Superior temporal gyrus (tissue), 1 donor: ENCODE measurements at regions not wholly inside any gene's neighbourhood (a gene's known extent, or its start where the extent isn't known, plus 50 kb on each side); places are given as distances from the start of the nearest gene placed in this dataset.

ENCODE experiments used
- DNase-seq: peaks from one replicate; pipeline ENCODE4 v3.0.0-alpha.2; 2016; ENCODE audit errors: extremely low spot score

DNA sequence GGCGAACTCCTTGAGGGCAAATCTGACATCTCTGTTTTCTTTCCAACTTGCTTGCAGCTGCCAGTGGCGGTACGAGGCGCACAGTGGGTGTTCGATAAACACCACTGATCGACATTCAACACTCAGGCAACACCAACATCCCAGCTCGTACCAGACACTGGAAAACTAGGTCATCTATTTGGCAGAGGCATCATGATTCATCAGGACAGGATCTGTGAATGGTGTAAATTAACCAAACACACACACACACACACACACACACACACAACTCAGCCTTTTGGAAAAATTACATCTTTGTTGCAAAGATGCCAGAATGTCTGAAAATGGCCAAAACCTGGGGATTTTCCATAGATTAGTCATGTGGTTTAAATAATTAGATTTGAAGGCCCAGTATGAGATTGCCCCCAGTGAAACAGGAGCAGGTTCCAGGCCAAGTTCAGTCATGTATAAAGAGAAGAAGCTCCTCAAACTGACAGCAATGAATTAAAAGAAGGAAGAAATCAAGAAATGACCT lies 150.5 kb upstream of the NCKAP5 start:
- peak; percentile 69 for DNase-seq

DNA sequence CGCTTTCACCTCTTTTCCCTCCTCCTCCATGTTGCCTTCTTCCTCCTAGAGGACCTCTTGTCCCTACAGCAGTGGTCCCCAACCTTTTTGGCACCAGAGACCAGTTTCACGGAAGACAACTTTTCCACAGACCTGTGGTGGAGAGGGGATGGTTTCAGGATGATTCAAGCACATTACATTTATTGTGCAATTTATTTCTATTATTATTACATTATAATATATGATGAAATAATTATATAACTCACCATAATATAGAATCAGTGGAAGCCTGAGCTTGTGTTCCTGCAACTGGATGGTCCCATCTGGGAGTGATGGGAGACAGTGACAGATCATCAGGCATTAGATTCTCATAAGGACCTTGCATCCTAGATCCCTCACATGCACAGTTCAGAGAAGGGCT lies 152.2 kb upstream of the NCKAP5 start:
- no peak for DNase-seq

DNA sequence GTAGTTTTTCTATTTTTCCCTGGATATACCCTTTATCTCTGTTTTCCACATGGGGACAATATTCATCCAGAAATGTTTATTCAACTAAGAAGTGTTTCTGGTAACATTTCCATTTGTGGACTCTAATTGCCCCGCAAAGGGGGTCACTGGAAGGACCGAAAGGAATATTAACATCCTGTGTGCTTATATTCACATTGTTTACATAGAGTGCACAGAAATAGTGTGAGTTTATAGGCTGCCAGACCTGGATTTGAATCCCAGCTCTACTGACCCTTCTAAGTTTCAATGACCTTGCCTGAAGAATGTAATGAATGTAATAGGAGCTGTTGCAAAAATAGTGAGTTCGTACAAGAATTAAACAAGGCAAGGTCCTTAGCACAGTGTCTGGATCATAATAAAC lies 152.9 kb upstream of the NCKAP5 start:
- DNase-seq: no peak

GRCh38 chr2:133723133-133723532 lies 154.9 kb upstream of the NCKAP5 start:
- no peak for DNase-seq

GRCh38 chr2:133726973-133727372 lies 158.7 kb upstream of the NCKAP5 start:
- no peak for DNase-seq

DNA sequence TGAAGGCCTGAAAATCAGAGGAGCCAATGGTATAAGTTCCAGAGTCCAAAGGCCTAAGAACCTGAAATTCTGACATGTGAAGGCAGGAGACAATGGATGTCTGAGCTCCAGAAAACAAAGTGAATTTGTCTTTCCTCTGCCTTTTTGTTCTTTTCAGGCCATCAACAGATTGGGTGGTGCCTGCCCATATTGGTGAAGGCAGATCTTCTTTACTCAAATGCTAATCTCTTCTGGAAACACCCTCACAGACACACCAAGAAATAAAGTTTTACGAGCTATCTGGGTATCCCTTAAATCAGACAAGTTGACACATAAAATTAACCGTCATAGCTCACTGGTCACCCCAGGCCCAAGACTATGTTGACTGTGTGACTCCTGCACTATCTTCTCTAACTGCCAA lies 163.8 kb upstream of the NCKAP5 start:
- DNase-seq: no peak

- no peak for DNase-seq
These were observed 165.0 kb upstream of the NCKAP5 start for GRCh38 chr2:133732982-133733900.

DNA sequence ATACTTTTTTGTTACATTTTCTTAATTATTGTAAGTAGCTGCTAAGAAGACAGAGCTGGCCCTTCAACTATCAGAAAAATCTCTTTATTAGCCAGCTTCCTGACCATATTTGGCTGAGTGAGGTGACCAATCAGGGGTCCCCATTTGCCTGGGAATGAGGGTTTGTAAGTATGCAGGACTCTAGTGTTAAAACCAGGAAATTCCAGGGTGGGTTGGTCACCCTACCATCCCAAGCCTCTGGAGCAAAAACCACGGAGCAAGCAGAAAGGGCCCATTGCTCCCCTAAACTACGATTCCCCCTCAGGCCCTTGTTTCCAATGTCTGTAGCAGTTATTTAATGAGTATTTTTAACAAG lies 165.6 kb upstream of the NCKAP5 start:
- DNase-seq: no peak

DNA sequence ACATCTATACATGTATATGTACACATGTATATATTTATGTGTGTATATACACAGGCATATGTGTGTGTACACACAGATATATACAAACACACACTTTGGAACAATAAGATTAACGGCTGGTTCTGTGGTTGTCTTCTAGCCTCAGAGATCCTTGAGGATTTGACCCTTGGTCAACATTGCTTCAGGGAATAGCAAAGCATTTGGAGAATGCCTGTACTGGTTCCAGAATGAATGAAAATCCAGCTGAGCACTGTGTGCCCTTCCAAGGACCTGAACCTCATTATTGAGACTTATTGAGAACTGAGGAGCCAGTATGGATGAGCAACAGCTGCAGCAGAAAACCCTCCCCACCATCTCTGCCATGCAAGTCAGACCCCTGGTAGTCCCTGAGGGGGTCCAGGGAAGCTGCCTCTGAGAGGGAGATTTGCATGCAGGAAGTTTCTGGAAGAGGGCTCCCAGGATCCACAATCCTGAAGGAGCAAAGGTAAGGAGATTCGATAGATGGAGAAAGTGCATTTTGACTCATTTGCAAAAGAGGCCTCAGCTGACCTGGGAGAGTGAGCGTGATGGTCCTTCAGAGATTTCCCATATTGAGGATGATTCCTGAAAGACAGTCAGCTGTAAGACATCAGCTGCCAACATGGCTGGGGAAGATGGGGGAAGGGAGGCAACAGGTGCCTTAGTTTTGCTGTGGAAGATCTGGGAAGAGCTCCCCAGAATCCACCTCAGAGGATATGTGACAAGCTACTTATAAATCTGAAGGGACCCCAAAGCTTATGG lies 166.6 kb upstream of the NCKAP5 start:
- DNase-seq: no peak

DNA sequence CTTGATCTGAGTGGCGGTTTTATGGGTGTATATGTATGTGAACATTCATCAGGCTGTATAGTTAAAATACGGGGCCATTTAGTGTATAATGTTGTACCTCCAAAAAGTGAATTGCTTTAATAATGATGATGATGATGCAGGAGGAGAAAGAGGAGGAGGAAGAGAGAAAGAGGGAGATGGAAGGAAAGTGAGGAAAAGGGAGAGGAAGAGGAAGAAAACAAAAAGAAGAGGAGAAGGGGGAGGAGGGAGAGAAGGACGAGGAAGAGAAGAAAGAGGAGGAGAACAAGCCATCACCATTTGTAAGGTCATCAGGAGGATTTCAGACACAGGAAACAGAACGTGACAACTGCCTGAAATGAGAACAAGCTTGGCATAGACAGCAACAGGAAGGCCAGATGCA lies 168.4 kb upstream of the NCKAP5 start:
- DNase-seq: no peak

GRCh38 chr2:133737242-133737993 lies 169.2 kb upstream of the NCKAP5 start:
- DNase-seq: no peak

DNA sequence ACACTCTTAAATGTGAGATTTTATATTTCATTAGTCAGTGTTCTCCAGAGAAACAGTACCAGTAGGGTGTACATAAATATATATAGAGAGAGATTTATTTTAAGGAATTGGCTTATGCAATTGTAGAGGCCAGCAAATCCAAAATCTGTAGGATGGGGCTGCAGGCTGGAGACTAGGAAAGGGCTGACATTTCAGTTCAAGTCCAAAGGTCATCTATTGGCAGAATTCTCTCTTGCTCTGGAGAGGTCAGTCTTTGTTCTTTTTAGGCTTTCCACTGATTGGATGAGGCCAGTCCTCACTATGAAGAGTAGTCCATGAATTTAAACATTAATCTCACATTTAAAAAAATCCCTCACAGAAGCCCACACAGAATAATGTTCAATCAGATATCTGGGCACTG lies 170.8 kb upstream of the NCKAP5 start:
- DNase-seq: no peak

DNA sequence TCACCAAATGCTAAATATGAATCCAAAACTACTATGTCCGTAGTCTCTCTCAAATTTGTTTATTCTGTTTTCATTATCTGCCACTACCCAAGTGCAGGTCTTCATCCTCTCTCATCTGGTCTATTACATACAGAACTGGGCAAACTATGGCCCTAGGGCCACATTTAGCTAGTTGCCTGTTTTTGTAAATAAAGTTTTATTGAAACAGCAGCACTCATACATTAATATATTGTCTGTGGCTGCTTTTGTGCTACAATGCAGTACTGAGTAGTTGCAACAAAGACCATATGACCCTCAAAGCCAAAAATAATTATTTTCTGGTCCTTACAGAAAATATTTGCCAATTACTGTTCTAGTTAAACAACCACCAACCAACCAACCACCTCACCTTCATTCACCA lies 172.2 kb upstream of the NCKAP5 start:
- no peak for DNase-seq

DNA sequence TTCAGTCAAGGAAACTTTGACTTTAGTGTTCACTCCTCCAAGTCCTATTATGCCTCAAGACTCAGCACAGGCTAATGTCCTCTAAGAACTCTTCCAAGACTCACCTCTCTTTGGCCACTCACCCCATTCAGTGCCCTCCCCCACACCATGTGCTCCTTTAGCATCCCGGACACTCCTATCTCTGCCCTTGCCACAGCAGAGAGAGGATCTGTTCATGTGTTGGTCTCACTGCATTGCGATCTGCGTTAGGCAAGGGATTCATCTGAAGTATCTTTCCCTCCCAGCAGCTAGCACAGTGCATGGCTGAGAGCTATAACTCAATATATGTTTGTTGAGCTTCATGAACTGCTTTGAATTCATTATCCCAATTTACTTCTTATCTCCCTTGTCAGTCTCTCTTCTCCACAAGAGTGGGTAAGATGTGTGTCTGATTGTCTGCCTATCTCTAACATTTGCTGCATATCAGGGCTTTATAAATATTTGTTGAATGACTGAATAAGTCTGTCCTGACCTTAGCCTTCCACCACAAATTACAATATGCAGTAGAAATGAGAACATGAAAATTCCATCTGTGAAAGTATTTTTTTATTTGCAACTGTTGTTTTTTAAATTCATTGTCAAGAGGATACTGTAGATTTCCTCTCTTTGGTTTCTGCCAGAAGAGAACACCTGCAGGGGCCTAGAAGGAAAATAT lies 179.9 kb upstream of the NCKAP5 start:
- DNase-seq: no peak

DNA sequence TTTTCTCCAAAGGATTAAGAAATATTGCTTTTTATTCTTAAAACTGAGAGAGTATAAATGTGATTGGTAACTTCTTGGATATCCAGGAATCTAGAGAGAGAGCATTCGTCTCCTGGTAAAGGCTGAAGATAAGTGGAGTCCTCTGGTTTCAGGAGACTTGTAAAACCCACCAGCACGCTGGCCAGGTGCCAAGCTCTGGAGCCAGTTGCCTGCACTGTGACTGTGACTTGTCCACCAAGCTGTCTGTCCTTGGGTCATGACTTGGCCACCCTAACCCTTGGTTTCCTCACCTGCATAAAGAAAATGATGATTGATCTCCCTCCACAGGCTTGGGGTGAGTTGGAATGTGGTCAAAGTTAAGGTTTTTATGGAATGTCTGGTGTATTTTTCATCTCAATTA lies 185.4 kb upstream of the NCKAP5 start:
- no peak for DNase-seq

DNA sequence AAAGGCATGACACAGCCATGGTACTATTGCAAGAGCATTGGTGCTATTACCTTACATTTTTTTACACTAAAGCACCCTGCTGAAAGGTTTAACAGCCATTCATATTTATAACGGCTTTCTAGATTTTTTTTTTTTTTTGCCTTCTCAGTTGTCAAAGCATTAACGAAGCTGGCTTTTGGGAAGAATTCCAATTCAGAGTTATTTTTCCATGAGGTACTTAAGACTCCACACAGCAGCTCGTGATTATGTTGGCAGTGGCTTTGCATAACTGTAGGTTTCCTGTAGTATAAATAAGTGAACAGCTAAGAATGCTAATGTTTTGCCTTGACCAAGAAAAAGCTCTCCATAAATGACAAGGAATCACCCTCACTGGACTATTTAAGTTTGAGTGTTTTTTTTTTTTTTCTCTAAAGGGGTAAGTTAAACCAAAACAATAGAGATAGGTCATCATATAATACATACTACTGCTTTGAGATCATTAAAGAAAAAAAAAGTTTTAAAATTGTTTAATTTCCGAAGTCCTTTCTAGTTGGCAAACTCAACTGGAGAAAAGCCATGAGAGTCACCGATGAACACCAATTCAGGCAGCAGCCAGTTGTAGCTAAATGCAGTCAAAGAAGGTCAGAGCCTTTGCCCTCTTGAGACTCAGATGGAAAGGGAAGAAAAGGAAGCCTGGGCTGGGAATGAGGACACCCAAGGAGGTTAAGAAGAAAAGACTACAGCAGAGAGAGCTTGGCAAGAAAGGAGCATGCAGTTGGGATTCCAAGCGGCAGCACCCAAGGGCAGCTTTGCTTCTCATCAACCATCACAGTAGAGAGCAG lies 187.4 kb upstream of the NCKAP5 start:
- DNase-seq: no peak

DNA sequence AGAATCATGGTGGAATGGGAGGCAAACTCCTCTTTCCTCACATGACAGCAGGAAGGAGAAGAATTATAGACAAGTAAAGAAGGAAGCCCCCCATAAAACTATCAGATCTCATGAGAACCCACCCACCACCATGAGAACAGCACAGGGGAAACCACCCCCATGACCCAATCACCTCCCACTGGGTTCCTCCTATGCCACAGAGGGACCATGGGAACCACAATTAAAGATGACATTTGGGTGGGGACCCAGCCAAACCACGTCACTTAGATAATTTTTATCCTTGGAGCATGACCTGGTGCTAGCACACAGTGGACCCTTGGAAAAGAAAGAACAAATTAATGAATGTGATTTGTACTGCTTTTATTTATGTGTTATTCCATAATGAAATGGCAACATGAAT lies 188.6 kb upstream of the NCKAP5 start:
- no peak for DNase-seq

DNA sequence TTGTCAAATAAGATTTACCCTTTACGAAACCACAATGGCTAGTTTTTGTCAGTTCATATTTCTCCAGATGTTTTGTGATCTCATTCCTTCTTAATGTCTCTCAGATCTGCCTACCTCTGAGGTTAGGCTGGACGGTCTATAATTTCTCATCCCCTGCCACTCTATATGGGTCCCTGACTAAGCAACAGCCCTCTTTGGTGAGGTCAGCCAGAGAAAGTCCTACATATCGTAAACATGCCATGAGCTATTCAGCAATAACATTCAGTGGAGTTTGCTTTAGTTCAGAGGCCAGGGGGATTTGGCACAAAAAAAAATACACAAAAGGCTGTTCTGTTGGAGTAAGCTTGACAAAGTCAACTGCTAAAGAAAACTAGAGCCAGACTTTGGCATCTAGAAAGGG lies 192.1 kb upstream of the NCKAP5 start:
- no peak for DNase-seq

GRCh38 chr2:133765658-133766057 lies 197.4 kb upstream of the NCKAP5 start:
- DNase-seq: no peak

DNA sequence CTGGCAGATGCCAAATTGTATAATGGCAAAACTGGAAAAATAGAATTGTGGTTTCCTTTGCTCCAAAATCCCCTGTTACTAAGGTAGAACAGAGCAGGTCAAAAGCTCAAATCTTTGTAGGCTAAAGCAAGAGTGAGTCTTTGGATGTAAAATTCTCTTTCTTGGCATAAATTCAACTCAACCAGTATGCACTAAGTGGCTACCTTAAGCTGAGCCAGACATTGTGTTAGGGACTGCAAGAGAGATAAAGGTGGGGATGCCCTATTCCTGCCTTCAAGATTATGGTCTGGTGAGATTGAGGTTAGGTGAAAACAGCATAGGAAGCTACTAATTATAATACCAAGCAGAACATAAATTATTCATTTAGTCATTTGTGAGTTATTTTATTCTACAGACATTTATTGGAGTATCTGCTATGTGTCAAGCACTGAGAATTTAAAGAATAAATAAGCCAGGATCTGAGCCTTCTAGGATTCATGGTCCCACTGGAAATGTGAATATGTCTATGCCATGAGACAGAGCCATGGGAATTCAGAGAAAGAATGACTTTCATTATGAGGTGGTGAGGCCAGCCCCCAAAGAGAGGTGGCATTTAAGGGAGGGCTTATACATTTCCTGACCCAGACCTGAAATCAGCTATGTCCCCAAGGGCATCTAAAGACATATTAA lies 198.0 kb upstream of the NCKAP5 start:
- DNase-seq: no peak
